Suppressor macrophage (primary cell): ENCODE measurements at regions not wholly inside any gene's neighbourhood (a gene's known extent, or its start where the extent isn't known, plus 50 kb on each side); places are given as distances from the start of the nearest gene placed in this dataset.

Source experiments
- DNase-seq, 4 experiments: peaks; one replicate each; pipeline ENCODE4 v3.0.0-alpha.2; 2020 to 2022

DNA sequence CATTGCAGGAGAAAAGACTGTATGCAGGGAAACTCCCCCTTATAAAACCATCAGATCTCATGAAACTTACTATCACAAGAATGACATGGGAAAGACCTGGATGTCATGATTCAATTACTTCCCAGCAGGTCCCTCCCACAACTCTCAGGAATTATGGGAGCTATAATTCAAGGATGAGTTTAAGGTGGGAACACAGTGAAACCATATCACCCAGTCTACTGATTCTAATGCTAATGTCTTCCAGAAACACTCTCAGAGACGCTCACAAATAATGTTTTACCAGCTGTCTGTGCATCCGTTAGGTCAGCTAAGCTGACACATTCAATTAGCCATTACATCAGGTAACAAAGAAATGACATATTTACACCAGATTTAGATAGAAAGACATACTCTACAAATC lies 637.9 kb downstream of the NLGN4Y start:
- DNase-seq = no peak

- no peak for DNase-seq
Measured at GRCh38 chrY:15179890-15180289, 655.6 kb downstream of the NLGN4Y start.

GRCh38 chrY:15229056-15229455 lies 704.7 kb downstream of the NLGN4Y start:
- DNase-seq = no peak

- no peak for DNase-seq
Measured at GRCh38 chrY:15239596-15240132, 715.3 kb downstream of the NLGN4Y start.

- no peak for DNase-seq
Measured at GRCh38 chrY:15259286-15259685, 735.0 kb downstream of the NLGN4Y start.

- DNase-seq = no peak
Measured at GRCh38 chrY:15286572-15286971, 762.2 kb downstream of the NLGN4Y start.

GRCh38 chrY:15289821-15290220 lies 765.5 kb downstream of the NLGN4Y start:
- DNase-seq = no peak

DNA sequence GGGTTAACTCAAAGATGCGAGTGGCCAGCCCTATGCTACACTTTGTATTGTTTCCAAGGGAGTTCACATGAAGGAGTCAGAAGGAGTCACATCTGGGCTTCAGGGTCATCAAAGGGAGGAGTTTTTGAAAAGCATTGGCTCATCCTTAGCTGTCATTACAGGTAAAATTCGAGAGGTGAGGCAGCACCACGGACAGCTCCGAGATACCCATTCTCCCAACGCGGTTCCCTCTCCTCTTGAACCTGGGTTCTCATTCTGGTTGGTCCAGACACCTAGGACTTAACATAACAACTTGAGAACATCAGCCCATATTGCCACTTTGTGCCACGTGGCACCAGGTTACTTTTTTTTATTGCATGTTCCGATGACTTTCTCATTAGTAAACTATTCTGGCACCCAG lies 768.6 kb downstream of the NLGN4Y start:
- DNase-seq = no peak

- DNase-seq = no peak
Measured at GRCh38 chrY:15301879-15302278, 777.5 kb downstream of the NLGN4Y start.

- no peak for DNase-seq
Measured at GRCh38 chrY:15312166-15312565, 787.8 kb downstream of the NLGN4Y start.

DNA sequence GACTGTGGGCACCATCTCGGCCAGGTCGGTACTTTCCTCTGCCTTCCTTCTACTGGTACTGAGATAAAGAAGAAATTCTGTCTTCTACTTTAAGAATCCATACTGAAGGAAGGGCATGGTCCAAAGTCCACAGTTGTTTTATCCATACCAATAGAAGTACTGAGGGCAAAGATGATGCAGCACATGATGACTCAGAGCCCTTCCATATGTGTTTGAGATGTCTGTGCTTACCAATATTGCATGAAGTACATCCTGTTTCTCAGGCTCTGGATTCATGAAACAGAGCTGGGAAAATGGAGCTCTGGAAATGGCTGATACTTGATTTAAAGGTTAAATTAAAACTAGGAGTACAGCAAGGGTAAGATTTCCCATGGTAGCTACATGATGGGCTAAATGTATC lies 799.9 kb downstream of the NLGN4Y start:
- DNase-seq = no peak

- no peak for DNase-seq
Measured at GRCh38 chrY:15325201-15325600, 800.9 kb downstream of the NLGN4Y start.

- DNase-seq = no peak
Measured at GRCh38 chrY:15326673-15327072, 802.3 kb downstream of the NLGN4Y start.

GRCh38 chrY:15328848-15329247 lies 804.5 kb downstream of the NLGN4Y start:
- no peak for DNase-seq

GRCh38 chrY:15343522-15343921 lies 819.2 kb downstream of the NLGN4Y start:
- no peak for DNase-seq

GRCh38 chrY:15345471-15346155 lies 821.3 kb downstream of the NLGN4Y start:
- DNase-seq = no peak

- DNase-seq = no peak
Measured at GRCh38 chrY:15349351-15349750, 825.0 kb downstream of the NLGN4Y start.

DNA sequence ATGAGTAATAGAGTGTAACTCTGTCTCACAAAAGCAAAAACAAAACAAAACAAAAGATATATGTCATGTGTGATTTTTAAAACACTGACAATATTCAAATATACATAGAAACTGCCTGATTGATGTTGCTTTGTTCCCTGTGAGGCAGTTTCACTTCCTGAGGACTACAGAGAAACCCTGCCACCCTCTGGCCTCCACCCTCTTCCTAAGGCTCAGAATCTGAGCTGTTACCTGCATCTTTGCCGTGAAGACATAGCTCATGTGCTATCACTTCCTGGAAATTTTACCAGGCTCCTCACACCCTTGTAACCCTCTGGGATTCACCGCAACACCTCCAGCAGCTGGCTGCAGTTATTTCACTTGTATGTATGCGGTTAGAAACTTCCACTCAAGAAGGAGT lies 831.0 kb downstream of the NLGN4Y start:
- peak in 1 of 4 experiments; percentile 9 for DNase-seq

GRCh38 chrY:15360471-15360870 lies 836.1 kb downstream of the NLGN4Y start:
- DNase-seq = no peak

GRCh38 chrY:15364996-15365395 lies 840.7 kb downstream of the NLGN4Y start:
- DNase-seq = no peak

GRCh38 chrY:15368786-15369185 lies 844.5 kb downstream of the NLGN4Y start:
- no peak for DNase-seq

DNA sequence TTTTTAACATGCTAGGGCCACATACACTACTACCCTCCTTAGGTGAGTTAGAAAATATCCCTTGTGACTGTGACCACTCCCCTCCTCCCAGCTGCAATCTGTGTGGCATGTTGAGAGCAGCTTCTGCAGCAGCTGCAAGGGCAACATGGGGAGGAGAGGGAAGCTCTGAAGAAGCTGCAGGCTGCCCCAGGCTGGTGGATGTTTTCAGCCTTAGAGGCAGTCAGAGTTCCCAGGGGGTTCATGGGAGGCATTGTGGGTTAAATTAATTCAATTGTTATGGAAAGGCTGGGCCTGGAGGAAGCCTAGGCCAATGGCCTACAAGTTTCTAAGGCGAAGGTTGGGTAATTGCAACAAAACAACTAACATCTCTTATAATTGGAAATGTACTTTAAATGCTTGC lies 860.8 kb downstream of the NLGN4Y start:
- no peak for DNase-seq

DNA sequence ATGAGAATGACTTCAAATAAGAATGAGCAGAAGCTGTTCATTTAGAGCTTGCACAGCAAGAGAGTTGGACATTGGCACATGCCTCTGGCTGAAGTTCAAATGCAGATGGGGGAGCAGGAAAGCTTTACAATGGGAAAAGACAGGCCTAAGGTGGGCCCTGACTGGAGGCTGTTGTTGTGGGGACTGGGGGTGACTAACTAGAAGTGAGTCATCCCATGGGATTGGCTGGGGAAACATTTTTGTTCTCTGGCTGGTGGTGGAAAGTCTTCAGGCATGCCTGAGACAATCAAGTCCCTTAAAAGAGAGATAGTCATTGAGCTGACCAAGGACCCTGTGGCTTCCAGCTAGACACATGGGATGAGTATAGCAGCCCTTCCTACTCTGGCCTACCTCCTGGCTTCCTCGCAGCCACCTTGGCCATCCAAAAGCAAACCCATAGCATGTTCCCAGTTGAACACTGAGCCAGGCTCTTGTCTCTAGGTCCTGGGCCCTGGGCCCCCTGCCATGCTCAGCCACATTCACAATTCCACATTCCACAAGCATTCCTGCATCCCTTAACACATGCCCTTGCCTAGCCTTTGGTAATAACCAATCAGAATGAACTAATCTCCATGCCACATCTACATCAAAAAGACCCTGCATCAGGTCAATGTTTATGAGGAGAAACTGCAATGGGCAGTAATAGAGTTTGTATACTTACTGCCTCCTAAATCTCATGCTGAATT lies 873.4 kb downstream of the NLGN4Y start:
- no peak for DNase-seq

DNA sequence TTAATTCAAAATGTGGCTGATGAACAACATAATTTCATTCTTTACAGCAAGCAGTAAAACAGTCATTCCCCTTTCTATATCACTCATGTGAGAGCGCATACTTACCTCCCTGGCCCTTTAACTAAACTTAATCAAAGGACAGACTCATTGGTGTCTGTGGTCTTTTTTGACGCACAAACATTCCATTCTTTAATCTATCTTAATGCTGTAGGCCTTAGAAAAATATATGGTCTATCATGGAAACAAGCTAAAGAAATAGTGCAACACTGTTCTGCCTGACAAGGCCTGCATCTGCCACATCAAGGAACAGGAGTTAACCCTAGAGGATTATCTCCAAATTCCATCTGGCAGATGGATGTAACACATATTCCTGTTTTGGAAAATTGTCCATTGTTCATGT lies 878.1 kb downstream of the NLGN4Y start:
- DNase-seq = no peak
